Activated CD8-positive, alpha-beta T cell treated with anti-CD3 and anti-CD28 coated beads for 36 hours (primary cell): ENCODE measurements at regions not wholly inside any gene's neighbourhood (a gene's known extent, or its start where the extent isn't known, plus 50 kb on each side); places are given as distances from the start of the nearest gene placed in this dataset.

Experiments used
- ATAC-seq: fragments of 200-7000 bp; cut with Tn5 transposase; one replicate; pipeline ENCODE4 v1.10.0; 2021; ENCODE audit warnings: mild to moderate bottlenecking, moderate library complexity
- CTCF ChIA-PET: fragments of 350-600 bp; sonication (Branson Sonifier 250); formaldehyde crosslinking; loops from one replicate; lab custom pipeline; 2021; ENCODE audit warnings: antibody characterized with exemption; lab: Charles Lee
- POLR2A ChIA-PET: fragments of 350-600 bp; sonication (Branson Sonifier 250); formaldehyde crosslinking; loops from one replicate; lab custom pipeline; 2021; ENCODE audit warnings: antibody characterized with exemption; lab: Charles Lee
- DNase-seq: peaks from one replicate; pipeline ENCODE4 v3.0.0-alpha.2; 2020
- H3K27ac Mint-ChIP-seq: one replicate; pipeline ENCODE4 v1.8.0; 2021; ENCODE audit warnings: mild to moderate bottlenecking, mixed read lengths
- H3K27me3 Mint-ChIP-seq: one replicate; pipeline ENCODE4 v1.8.0; 2021; ENCODE audit warnings: mixed read lengths
- H3K36me3 Mint-ChIP-seq: one replicate; pipeline ENCODE4 v1.8.0; 2021; ENCODE audit warnings: low read depth, mixed read lengths
- H3K4me1 Mint-ChIP-seq: one replicate; pipeline ENCODE4 v1.8.0; 2021; ENCODE audit warnings: low read depth, mixed read lengths
- H3K4me3 Mint-ChIP-seq: one replicate; pipeline ENCODE4 v1.8.0; 2021; ENCODE audit warnings: mild to moderate bottlenecking, moderate library complexity, mixed read lengths
- H3K9me3 Mint-ChIP-seq: one replicate; pipeline ENCODE4 v1.8.0; 2021; ENCODE audit warnings: mixed read lengths
- intact Hi-C: fragments of 100-400 bp; cut with micrococcal nuclease; formaldehyde crosslinking; loops from one replicate; pipeline ENCODE4 v1.10.0; 2022
- TF ChIP-seq, protein P1 (sequence below): fragments of 200-600 bp; IDR thresholded peaks from one replicate; pipeline ENCODE4 v1.8.0; 2022; ENCODE audit warnings: antibody characterized with exemption, mild to moderate bottlenecking

- no peak for ATAC-seq
- DNase-seq: no peak
- intact Hi-C loops: no loop called here
- ChIA-PET POLR2A (no interaction called here), CTCF (no interaction called here)
- H3K9me3 Mint-ChIP-seq: no peaks in the 10 kb centered on the region
- no peak overlapping the region for H3K4me3 Mint-ChIP-seq
- no peak overlapping the region for H3K27ac Mint-ChIP-seq
- H3K4me1 Mint-ChIP-seq: no peaks in the 10 kb centered on the region
- H3K27me3 Mint-ChIP-seq: peaks cover 6% of the 10 kb centered on the region
- no peaks in the 10 kb centered on the region for H3K36me3 Mint-ChIP-seq
- TF ChIP-seq, protein P1, sequence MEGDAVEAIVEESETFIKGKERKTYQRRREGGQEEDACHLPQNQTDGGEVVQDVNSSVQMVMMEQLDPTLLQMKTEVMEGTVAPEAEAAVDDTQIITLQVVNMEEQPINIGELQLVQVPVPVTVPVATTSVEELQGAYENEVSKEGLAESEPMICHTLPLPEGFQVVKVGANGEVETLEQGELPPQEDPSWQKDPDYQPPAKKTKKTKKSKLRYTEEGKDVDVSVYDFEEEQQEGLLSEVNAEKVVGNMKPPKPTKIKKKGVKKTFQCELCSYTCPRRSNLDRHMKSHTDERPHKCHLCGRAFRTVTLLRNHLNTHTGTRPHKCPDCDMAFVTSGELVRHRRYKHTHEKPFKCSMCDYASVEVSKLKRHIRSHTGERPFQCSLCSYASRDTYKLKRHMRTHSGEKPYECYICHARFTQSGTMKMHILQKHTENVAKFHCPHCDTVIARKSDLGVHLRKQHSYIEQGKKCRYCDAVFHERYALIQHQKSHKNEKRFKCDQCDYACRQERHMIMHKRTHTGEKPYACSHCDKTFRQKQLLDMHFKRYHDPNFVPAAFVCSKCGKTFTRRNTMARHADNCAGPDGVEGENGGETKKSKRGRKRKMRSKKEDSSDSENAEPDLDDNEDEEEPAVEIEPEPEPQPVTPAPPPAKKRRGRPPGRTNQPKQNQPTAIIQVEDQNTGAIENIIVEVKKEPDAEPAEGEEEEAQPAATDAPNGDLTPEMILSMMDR: no peak
Measured at GRCh38 chr3:127062926-127063325, 80.0 kb downstream of the PLXNA1 start.

DNA sequence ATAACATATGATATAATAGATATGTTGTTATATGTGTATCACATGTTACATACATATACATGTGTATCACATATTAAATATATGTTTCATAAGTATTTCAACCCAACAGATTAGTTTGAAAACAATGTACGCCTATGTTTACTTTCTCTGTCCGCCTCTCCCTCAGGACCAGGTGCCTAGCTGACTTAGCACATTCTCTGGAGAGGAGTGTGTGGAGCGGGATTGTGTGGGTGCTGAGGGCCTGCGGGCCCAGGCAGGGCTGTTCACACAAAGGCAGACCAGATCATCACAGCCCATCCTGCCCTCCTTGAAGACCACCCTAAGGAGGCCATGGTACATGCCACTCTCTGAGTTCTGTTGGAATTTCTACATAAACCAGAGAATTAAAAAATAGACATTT is 81.0 kb downstream of the PLXNA1 start:
- DNase-seq: no peak
- ChIA-PET POLR2A (no interaction called here), CTCF (no interaction called here)
- no peaks in the 10 kb centered on the region for H3K9me3 Mint-ChIP-seq
- H3K36me3 Mint-ChIP-seq: no peaks in the 10 kb centered on the region
- TF ChIP-seq, protein P1: no peak
- peaks cover 6% of the 10 kb centered on the region for H3K27me3 Mint-ChIP-seq
- no peak overlapping the region for H3K27ac Mint-ChIP-seq
- H3K4me1 Mint-ChIP-seq: no peaks in the 10 kb centered on the region
- ATAC-seq: no peak
- no peak overlapping the region for H3K4me3 Mint-ChIP-seq
- intact Hi-C loops: no loop called here

DNA sequence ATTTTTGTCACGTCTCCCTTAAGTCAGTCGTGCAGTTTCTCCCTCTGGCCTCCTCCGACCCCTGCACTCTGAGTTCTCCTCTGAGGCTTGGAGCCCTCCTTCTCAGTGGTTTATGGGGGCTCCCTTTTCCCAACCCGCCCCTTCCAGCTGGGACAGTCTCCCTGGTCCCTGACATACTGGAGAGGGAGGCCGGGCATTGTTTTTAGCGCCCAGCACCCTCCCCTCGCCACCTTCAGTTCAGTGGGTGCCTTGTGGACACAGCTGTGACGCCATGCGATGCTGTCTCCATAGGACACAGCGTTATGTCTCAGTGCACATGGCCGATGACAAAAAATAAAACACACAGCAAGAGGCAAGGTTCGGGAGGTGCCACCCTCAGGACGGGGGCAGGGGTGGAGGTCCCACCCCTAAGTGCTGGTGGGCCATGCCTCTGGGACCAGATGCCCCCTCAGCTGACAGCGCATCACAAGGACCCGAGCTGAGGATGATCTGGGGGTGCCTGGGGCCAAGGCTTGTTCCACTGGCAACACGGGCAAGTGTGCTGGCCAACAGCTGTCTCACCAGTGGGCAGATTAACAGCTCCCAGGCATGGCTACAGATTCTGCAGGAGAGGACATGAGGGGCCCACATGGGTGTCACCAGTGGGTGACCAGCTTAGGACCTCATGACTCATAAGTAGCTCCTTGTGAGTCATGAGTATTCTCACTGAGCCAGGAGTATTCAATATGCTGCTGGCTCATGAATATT is 81.6 kb downstream of the PLXNA1 start:
- intact Hi-C loops: no loop called here
- peaks cover 6% of the 10 kb centered on the region for H3K27me3 Mint-ChIP-seq
- H3K4me3 Mint-ChIP-seq: no peak overlapping the region
- DNase-seq: no peak
- H3K36me3 Mint-ChIP-seq: no peaks in the 10 kb centered on the region
- H3K27ac Mint-ChIP-seq: no peak overlapping the region
- POLR2A ChIA-PET: no interaction called here
- H3K4me1 Mint-ChIP-seq: no peaks in the 10 kb centered on the region
- H3K9me3 Mint-ChIP-seq: no peaks in the 10 kb centered on the region
- TF ChIP-seq, protein P1: no peak
- ATAC-seq: no peak
- CTCF ChIA-PET: no interaction called here

GRCh38 chr3:127065138-127065427 is 82.2 kb downstream of the PLXNA1 start:
- Mint-ChIP-seq H3K27ac (no peak overlapping the region), H3K36me3 (no peaks in the 10 kb centered on the region), H3K27me3 (peaks cover 6% of the 10 kb centered on the region), H3K4me3 (no peak overlapping the region), H3K9me3 (no peaks in the 10 kb centered on the region), H3K4me1 (no peaks in the 10 kb centered on the region)
- ChIA-PET POLR2A (no interaction called here), CTCF (no interaction called here)
- TF ChIP-seq, protein P1: no peak
- no peak for ATAC-seq
- intact Hi-C loops: no loop called here
- DNase-seq: no peak

GRCh38 chr3:127065561-127066290 is 82.8 kb downstream of the PLXNA1 start:
- ChIA-PET CTCF (no interaction called here), POLR2A (no interaction called here)
- H3K27me3 Mint-ChIP-seq: peaks cover 6% of the 10 kb centered on the region
- intact Hi-C loops: no loop called here
- DNase-seq: no peak
- no peaks in the 10 kb centered on the region for H3K4me1 Mint-ChIP-seq
- TF ChIP-seq, protein P1: no peak
- no peak overlapping the region for H3K27ac Mint-ChIP-seq
- no peaks in the 10 kb centered on the region for H3K36me3 Mint-ChIP-seq
- H3K4me3 Mint-ChIP-seq: no peak overlapping the region
- H3K9me3 Mint-ChIP-seq: no peaks in the 10 kb centered on the region
- ATAC-seq: no peak
